Activated CD4-positive, alpha-beta T cell treated with anti-CD3 and anti-CD28 coated beads, Interleukin-2, amount 10 ng/mL, durations not matched to agents 7 days and 5 days (primary cell): ENCODE measurements at regions not wholly inside any gene's neighbourhood (a gene's known extent, or its start where the extent isn't known, plus 50 kb on each side); places are given as distances from the start of the nearest gene placed in this dataset.
"Not testable (repeated sequence)": the region's sequence is repeated elsewhere in the genome, so short reads cannot be mapped to it uniquely, and the experiment has no call there.

ENCODE experiments used
- CTCF ChIA-PET: fragments of 350-600 bp; sonication (Branson Sonifier 250); formaldehyde crosslinking; loops from one replicate; lab custom pipeline; 2021; ENCODE audit warnings: antibody characterized with exemption; lab: Charles Lee
- POLR2A ChIA-PET: fragments of 350-600 bp; sonication (Branson Sonifier 250); formaldehyde crosslinking; loops from one replicate; lab custom pipeline; 2021; ENCODE audit warnings: antibody characterized with exemption; lab: Charles Lee
- DNase-seq: peaks from one replicate; pipeline ENCODE4 v3.0.0-alpha.2; 2020
- H3K27ac Mint-ChIP-seq: one replicate; pipeline ENCODE4 v1.8.0; 2021; ENCODE audit warnings: mild to moderate bottlenecking, moderate library complexity, mixed read lengths
- H3K27me3 Mint-ChIP-seq: one replicate; pipeline ENCODE4 v1.8.0; 2021; ENCODE audit warnings: mixed read lengths
- H3K36me3 Mint-ChIP-seq: one replicate; pipeline ENCODE4 v1.8.0; 2021; ENCODE audit warnings: low read depth, mixed read lengths
- H3K4me1 Mint-ChIP-seq: one replicate; pipeline ENCODE4 v1.8.0; 2021; ENCODE audit warnings: mixed read lengths
- H3K4me3 Mint-ChIP-seq: one replicate; pipeline ENCODE4 v1.8.0; 2021; ENCODE audit warnings: mild to moderate bottlenecking, moderate library complexity, mixed read lengths
- H3K9me3 Mint-ChIP-seq: one replicate; pipeline ENCODE4 v1.8.0; 2021; ENCODE audit warnings: mixed read lengths

DNA sequence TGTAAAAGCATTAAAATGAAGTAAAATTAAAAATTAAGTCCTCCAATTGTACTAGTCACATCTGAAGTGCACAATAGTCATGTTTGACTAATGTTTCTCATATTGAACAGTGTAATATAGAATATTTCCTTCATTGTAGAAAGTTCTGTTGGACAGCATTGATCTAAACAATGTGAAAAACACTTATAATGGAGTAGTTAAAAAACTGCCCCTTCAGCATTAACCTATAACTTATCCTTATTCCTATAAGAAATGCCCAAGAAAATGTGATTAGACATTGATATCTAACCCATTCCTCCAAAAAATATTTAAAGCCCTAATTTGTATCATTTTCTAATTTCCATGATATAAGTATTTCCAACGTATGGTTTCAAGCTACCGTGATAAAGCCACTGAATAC is 210.7 kb downstream of the RASSF9 start:
- ChIA-PET CTCF (no interaction called here), POLR2A (no interaction called here)
- Mint-ChIP-seq H3K27ac (no peak overlapping the region), H3K27me3 (no peaks in the 10 kb centered on the region), H3K9me3 (no peaks in the 10 kb centered on the region), H3K4me1 (no peaks in the 10 kb centered on the region), H3K4me3 (no peak overlapping the region), H3K36me3 (no peaks in the 10 kb centered on the region)
- DNase-seq, result no peak

DNA sequence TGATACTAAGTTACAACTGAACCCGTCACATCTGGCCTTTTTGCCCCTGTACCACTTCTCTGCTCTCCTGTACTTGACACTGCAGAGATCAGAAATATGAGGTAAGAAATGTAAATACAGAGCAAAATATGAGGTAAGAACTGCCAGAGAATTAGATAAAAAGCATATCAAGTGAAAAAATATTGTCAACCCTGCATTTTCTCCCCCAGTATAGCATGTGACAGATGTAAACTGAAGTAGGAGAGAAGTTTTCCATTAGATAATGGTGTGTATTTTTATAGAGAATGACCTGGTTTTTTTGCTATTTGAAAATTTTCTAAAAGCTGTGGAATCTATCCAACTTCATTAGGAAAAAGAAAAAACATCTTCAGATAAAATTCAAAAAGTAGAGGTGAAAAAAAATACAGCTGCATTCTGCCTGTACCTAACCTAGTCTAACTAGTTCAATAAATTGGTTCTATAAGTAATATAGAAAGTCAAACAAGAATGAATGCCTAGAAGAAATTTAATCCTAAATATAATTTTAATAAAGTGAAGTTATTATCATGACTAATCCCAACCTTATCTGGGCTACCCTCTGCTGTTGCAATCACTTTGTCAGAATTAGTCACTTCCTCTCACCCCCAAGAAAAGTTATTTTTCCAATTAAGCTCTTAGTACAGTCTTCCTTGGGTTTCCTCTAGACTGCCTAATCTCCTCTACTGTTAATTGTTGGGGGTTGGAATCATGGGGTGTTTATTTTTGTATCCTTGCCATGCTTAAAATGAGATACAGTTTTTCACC is 210.0 kb downstream of the RASSF9 start:
- H3K27me3 Mint-ChIP-seq, result no peaks in the 10 kb centered on the region
- H3K4me1 Mint-ChIP-seq, result no peaks in the 10 kb centered on the region
- H3K4me3 Mint-ChIP-seq, result no peak overlapping the region
- H3K9me3 Mint-ChIP-seq, result no peaks in the 10 kb centered on the region
- no peak for DNase-seq
- CTCF ChIA-PET, result no interaction called here
- POLR2A ChIA-PET, result no interaction called here
- H3K27ac Mint-ChIP-seq, result no peak overlapping the region
- H3K36me3 Mint-ChIP-seq, result no peaks in the 10 kb centered on the region

DNA sequence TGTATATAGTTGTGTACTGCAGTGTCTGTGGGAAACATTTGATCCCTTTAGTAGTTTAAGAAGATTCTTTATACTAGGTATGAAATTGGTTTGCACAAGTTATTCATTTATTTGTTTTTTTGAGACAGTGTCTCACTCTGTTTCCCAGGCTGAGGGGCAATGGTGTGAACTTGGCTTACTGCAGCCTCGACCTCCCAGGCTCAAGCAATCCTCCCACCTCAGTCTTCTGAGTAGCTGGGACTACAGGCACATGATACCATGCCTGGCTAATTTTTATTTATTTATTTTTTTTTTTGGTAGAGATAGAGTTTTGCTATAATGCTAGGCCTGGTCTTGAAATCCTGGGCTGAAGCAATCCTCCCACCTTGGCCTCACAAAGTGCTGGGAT is 209.4 kb downstream of the RASSF9 start:
- no peaks in the 10 kb centered on the region for H3K4me1 Mint-ChIP-seq
- H3K36me3 Mint-ChIP-seq, result no peaks in the 10 kb centered on the region
- CTCF ChIA-PET, result no interaction called here
- no peak overlapping the region for H3K27ac Mint-ChIP-seq
- no peaks in the 10 kb centered on the region for H3K27me3 Mint-ChIP-seq
- H3K4me3 Mint-ChIP-seq, result no peak overlapping the region
- POLR2A ChIA-PET, result no interaction called here
- H3K9me3 Mint-ChIP-seq, result no peaks in the 10 kb centered on the region
- no peak for DNase-seq

DNA sequence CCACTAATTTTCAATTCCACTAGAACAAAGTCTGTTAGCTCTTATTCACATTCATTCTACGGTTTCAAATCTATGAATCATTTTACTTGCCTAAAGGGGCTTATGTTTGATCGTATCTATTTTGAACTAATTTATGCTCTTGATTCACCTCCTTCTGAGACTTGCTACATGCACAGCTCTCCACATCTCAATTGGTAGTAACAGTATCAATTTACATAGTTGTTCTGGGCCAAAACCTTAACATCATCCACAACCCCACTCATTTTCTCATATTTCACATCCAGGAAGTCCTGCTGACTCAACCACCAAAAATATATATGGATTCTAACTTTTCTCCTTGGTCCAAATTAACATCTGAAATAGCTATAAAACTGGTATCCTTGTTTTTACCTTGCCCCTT is 208.6 kb downstream of the RASSF9 start:
- ChIA-PET CTCF (no interaction called here), POLR2A (no interaction called here)
- H3K36me3 Mint-ChIP-seq, result no peaks in the 10 kb centered on the region
- H3K27me3 Mint-ChIP-seq, result no peaks in the 10 kb centered on the region
- H3K9me3 Mint-ChIP-seq, result no peaks in the 10 kb centered on the region
- no peak overlapping the region for H3K27ac Mint-ChIP-seq
- H3K4me3 Mint-ChIP-seq, result no peak overlapping the region
- no peaks in the 10 kb centered on the region for H3K4me1 Mint-ChIP-seq
- DNase-seq, result no peak

DNA sequence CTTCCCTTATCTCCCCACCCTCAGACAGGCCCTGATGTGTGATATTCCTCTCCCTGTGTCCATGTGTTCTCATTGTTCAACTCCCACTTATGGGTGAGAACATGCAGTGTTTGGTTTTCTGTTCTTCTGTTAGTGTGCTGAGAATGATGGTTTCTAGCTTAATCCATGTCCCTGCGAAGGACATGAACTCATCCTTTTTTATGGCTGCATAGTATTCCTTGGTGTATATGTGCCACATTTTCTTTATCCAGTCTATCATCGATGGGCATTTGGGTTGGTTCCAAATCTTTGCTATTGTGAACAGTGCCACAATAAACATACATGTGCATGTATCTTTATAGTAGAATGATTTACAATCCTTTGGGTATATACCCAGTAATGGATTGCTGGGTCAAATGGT is 207.6 kb downstream of the RASSF9 start:
- H3K9me3 Mint-ChIP-seq, H3K27me3 Mint-ChIP-seq, H3K4me3 Mint-ChIP-seq, H3K4me1 Mint-ChIP-seq, POLR2A ChIA-PET, H3K36me3 Mint-ChIP-seq, DNase-seq, CTCF ChIA-PET, H3K27ac Mint-ChIP-seq: not testable (repeated sequence)

DNA sequence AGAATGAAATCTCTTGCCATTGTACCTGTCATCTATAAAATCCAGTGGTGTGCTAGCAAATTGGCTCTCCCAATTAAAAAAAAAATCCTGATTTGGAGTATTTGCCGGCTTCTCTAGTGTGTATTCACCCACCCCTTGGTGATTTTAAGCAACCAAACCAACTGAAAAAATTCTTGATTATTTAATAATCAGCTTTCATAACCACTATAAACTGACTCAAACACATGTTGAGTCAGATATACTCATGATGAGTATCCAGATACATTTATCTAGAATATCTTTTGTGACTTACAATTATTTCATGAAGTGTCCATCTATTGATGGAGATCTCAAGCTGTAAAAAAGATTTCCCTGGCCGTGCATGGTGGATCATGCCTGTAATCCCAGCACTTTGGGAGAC is 205.4 kb downstream of the RASSF9 start:
- Mint-ChIP-seq H3K27ac (no peak overlapping the region), H3K36me3 (no peaks in the 10 kb centered on the region), H3K4me3 (no peak overlapping the region), H3K9me3 (no peaks in the 10 kb centered on the region), H3K4me1 (no peaks in the 10 kb centered on the region), H3K27me3 (no peaks in the 10 kb centered on the region)
- DNase-seq, result no peak
- CTCF ChIA-PET, result interaction anchor here (0.7 kb wide), 1 partner anchor 12 kb away, joined by 4 read pairs; no protein-coding TSS in a partner anchor
- POLR2A ChIA-PET, result no interaction called here

DNA sequence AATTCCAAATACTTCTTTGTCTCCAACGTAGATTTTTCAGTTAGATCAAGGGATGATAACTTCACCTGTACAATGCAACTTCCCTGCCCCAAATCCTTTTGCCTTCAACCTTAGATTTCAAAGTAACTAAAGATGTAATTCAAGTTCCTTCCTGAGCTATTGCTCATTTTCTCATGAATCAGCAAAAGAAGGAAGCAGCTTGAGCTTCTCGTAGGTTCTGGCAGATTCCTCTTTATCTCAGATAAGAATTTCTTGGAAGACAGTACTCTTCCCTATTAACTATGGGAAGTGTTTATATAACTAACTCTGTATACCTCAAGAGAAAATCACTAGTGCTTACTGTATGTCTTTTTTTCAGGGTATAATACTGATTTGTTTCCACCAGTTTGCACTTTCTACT is 203.8 kb downstream of the RASSF9 start:
- CTCF ChIA-PET, result no interaction called here

DNA sequence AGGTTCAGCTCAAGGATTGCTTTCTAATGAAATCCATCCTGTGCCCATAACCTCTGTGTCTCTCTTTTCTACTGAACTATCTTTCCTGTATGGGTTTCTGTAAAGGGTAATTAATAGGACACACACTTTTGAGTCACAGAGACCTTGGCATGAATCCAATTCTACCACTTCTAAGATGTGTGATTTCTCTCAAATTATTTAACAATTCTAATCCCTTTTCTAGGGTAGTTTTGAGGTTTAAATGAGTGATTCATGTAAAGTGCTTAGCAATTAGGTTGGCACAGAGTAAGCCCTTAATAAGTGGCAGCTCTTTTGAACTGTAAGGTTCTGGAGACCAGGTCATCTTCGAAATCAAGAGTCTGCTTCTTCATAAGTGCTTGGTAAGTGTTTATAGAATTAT is 202.7 kb downstream of the RASSF9 start:
- CTCF ChIA-PET, result no interaction called here
- H3K36me3 Mint-ChIP-seq, result no peaks in the 10 kb centered on the region
- no peak overlapping the region for H3K27ac Mint-ChIP-seq
- POLR2A ChIA-PET, result interaction anchor here (0.6 kb wide), 1 partner anchor 933 kb away, joined by 4 read pairs; no protein-coding TSS in a partner anchor
- no peak overlapping the region for H3K4me3 Mint-ChIP-seq
- no peaks in the 10 kb centered on the region for H3K27me3 Mint-ChIP-seq
- no peaks in the 10 kb centered on the region for H3K9me3 Mint-ChIP-seq
- DNase-seq, result no peak
- H3K4me1 Mint-ChIP-seq, result no peaks in the 10 kb centered on the region

More for the DNA sequence above, 203.8 kb downstream of the RASSF9 start:
- Mint-ChIP-seq H3K4me1 (no peaks in the 10 kb centered on the region), H3K36me3 (no peaks in the 10 kb centered on the region), H3K9me3 (no peaks in the 10 kb centered on the region), H3K27me3 (no peaks in the 10 kb centered on the region), H3K27ac (no peak overlapping the region), H3K4me3 (no peak overlapping the region)
- DNase-seq, result no peak
- POLR2A ChIA-PET, result no interaction called here

DNA sequence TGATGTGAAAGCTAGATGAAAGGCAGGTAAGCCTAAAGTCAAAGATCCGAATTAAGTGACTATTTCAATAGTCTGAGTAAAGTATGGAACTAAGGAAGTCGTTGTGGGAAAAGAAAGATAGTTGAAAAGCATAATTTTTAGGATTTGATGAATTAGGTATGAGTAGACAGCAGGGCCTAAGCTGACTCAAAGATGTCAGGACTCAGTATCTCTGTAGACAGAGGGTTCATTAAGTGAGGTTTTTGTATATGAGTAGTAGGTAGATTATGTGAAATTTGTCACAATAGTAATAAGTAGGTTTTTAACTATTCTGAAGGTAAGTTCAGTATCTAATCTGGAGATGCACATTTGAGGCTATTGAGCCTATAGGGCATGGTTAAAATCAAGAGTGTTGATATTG is 196.4 kb downstream of the RASSF9 start:
- H3K4me3 Mint-ChIP-seq, result no peak overlapping the region
- no peaks in the 10 kb centered on the region for H3K4me1 Mint-ChIP-seq
- no peak overlapping the region for H3K27ac Mint-ChIP-seq
- no peaks in the 10 kb centered on the region for H3K27me3 Mint-ChIP-seq
- no peaks in the 10 kb centered on the region for H3K36me3 Mint-ChIP-seq
- CTCF ChIA-PET, result no interaction called here
- POLR2A ChIA-PET, result no interaction called here
- no peak for DNase-seq
- no peaks in the 10 kb centered on the region for H3K9me3 Mint-ChIP-seq

DNA sequence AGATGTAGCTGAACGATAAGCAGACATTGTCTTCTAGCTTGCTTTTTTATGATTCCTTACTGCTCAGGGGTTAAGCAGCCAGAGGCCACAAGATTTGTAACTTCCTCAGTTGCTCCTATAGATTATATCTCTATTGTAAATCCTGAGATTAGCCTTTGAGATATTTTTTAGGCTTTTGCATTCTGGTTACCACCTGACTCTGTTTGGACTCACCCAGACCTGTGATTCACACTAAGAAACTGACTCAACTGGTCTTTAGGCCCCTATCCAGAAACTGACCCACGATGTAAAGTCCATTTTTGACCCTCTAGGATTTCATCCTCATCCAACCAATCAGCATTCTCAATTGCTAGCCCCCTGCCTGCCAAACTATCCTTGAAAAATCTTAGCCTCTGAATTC is 194.4 kb downstream of the RASSF9 start:
- DNase-seq, result no peak
- CTCF ChIA-PET, result no interaction called here
- H3K36me3 Mint-ChIP-seq, result no peaks in the 10 kb centered on the region
- no peaks in the 10 kb centered on the region for H3K4me1 Mint-ChIP-seq
- no peak overlapping the region for H3K4me3 Mint-ChIP-seq
- no peaks in the 10 kb centered on the region for H3K9me3 Mint-ChIP-seq
- POLR2A ChIA-PET, result no interaction called here
- H3K27me3 Mint-ChIP-seq, result no peaks in the 10 kb centered on the region
- no peak overlapping the region for H3K27ac Mint-ChIP-seq

DNA sequence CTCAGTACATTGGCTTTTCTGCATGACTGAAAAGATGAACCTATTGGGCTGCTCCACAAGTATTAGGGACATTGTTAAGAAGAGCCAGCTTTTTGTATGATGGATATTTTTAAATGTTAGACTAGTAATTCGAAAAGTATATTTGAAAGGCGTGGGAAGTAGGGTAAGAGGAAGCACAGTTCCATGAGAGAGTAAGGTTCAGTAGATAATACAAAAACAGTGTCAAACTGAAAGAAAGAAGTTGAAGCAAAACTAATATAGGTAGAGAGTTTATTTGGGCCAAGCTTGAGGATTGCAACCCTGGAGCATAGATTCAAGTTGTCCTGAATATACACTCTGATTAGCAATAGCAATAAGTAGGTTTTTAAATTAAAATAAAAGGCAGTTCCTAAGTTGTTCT is 193.9 kb downstream of the RASSF9 start:
- DNase-seq, result no peak
- ChIA-PET POLR2A (no interaction called here), CTCF (no interaction called here)
- no peak overlapping the region for H3K4me3 Mint-ChIP-seq
- no peak overlapping the region for H3K27ac Mint-ChIP-seq
- no peaks in the 10 kb centered on the region for H3K27me3 Mint-ChIP-seq
- H3K36me3 Mint-ChIP-seq, result no peaks in the 10 kb centered on the region
- no peaks in the 10 kb centered on the region for H3K9me3 Mint-ChIP-seq
- no peaks in the 10 kb centered on the region for H3K4me1 Mint-ChIP-seq

DNA sequence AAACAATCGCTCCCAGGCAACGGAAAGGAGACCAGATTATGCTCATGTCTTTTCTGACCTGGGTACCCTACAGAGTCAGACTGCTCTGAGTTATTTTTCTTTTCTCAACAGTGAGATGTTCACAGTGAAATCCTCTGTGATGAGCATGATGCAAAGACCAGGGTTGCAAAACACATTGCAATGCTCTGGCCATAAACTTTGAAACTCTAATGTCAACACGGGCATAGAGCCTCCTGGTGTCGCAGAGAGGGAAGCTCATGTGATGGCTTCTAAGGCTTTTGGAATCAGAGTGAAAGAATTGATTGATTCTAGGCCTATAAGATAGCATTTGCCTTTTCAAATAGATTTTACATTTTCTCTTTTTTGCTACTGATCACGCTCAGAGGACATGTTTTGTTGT is 193.4 kb downstream of the RASSF9 start:
- ChIA-PET POLR2A (no interaction called here), CTCF (no interaction called here)
- no peaks in the 10 kb centered on the region for H3K36me3 Mint-ChIP-seq
- H3K9me3 Mint-ChIP-seq, result no peaks in the 10 kb centered on the region
- no peaks in the 10 kb centered on the region for H3K4me1 Mint-ChIP-seq
- no peaks in the 10 kb centered on the region for H3K27me3 Mint-ChIP-seq
- no peak for DNase-seq
- H3K4me3 Mint-ChIP-seq, result no peak overlapping the region
- no peak overlapping the region for H3K27ac Mint-ChIP-seq

DNA sequence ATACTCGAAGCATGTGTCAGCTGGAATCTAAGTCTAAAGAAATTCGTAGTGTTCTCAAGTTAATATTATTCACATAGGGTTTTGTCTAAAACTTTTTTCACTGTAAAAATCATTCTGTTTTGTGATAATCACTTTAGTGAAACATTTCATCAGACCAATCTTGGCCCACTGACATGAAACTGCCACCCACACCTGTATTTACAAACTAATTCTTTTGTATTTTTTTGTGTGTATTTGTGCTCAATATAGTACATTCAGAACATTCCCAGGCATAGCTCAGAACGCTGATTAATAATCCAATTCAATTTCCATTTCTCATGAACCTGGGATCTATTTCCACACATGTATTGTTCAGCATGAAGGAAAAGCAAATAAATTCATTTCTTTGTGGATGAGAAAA is 191.7 kb downstream of the RASSF9 start:
- POLR2A ChIA-PET, result no interaction called here
- no peaks in the 10 kb centered on the region for H3K36me3 Mint-ChIP-seq

More for the DNA sequence above, 191.7 kb downstream of the RASSF9 start:
- Mint-ChIP-seq H3K27ac (no peak overlapping the region), H3K4me1 (no peaks in the 10 kb centered on the region), H3K9me3 (no peaks in the 10 kb centered on the region), H3K4me3 (no peak overlapping the region), H3K27me3 (no peaks in the 10 kb centered on the region)
- CTCF ChIA-PET, result no interaction called here
- no peak for DNase-seq
